ENCODE measurements at regions not wholly inside any gene's neighbourhood (a gene's known extent, or its start where the extent isn't known, plus 50 kb on each side); places are given as distances from the start of the nearest gene placed in this dataset.

GRCh38 chr12:115183752-115184151, 499.8 kb upstream of the TBX3 start:
- Histone ChIP-seq H3K79me2 (ENCODE audit: control insufficient read depth, insufficient read depth, low read length) (no peaks in the 10 kb centered on the region), H2AFZ (ENCODE audit: low read length) (no peak overlapping the region), H4K20me1 (ENCODE audit: control insufficient read depth, extremely low read depth, insufficient read depth, low read length) (no peaks in the 10 kb centered on the region), H3K27me3 (ENCODE audit: control insufficient read depth, insufficient read depth, low read length) (no peaks in the 10 kb centered on the region), H3K9me3 (ENCODE audit: control insufficient read depth, insufficient read depth, low read depth, low read length) (no peaks in the 10 kb centered on the region), H3K36me3 (ENCODE audit: control insufficient read depth, insufficient read depth, low read length) (no peaks in the 10 kb centered on the region), H3K9ac (ENCODE audit: insufficient read depth, low read length) (no peak overlapping the region), H3K4me3 (replicated peaks in 1 of 4; ENCODE audit: control extremely low read depth in 1 of 4, insufficient read depth in 1 of 4, low read depth in 3 of 4, low read length in 4 of 4) (no peak overlapping the region), H3K4me1 (ENCODE audit: control insufficient read depth, extremely low read depth, insufficient read depth, low read length) (no peaks in the 10 kb centered on the region), H3K4me2 (ENCODE audit: extremely low read depth, insufficient read depth, low read length) (no peak overlapping the region), H3K27ac (ENCODE audit: insufficient read depth, low read length) (no peak overlapping the region)
- no peak for TF ChIP-seq EZH2 (IDR thresholded peaks at IDR 0.05; ENCODE audit: low read length, missing control alignments)
- no peak for TF ChIP-seq CTCF (conservative IDR thresholded peaks at IDR 0.05 in 1 of 2, IDR thresholded peaks at IDR 0.05 in 1 of 2; ENCODE audit: low read depth in 1 of 2, low read length in 2 of 2)
- DNase-seq (ENCODE audit: low read depth in 2 of 2), result no peak

GRCh38 chr12:115177899-115178298, 493.9 kb upstream of the TBX3 start:
- Histone ChIP-seq H3K4me2 (ENCODE audit: extremely low read depth, insufficient read depth, low read length) (no peak overlapping the region), H3K79me2 (ENCODE audit: control insufficient read depth, insufficient read depth, low read length) (no peaks in the 10 kb centered on the region), H3K4me1 (ENCODE audit: control insufficient read depth, extremely low read depth, insufficient read depth, low read length) (no peaks in the 10 kb centered on the region), H3K4me3 (replicated peaks in 1 of 4; ENCODE audit: control extremely low read depth in 1 of 4, insufficient read depth in 1 of 4, low read depth in 3 of 4, low read length in 4 of 4) (no peak overlapping the region), H3K36me3 (ENCODE audit: control insufficient read depth, insufficient read depth, low read length) (no peaks in the 10 kb centered on the region), H3K27ac (ENCODE audit: insufficient read depth, low read length) (no peak overlapping the region), H2AFZ (ENCODE audit: low read length) (no peak overlapping the region), H3K9me3 (ENCODE audit: control insufficient read depth, insufficient read depth, low read depth, low read length) (no peaks in the 10 kb centered on the region), H3K9ac (ENCODE audit: insufficient read depth, low read length) (no peak overlapping the region), H4K20me1 (ENCODE audit: control insufficient read depth, extremely low read depth, insufficient read depth, low read length) (no peaks in the 10 kb centered on the region), H3K27me3 (ENCODE audit: control insufficient read depth, insufficient read depth, low read length) (no peaks in the 10 kb centered on the region)
- no peak for DNase-seq (ENCODE audit: low read depth in 2 of 2)
- TF ChIP-seq CTCF (conservative IDR thresholded peaks at IDR 0.05 in 1 of 2, IDR thresholded peaks at IDR 0.05 in 1 of 2; ENCODE audit: low read depth in 1 of 2, low read length in 2 of 2) (no peak), EZH2 (IDR thresholded peaks at IDR 0.05; ENCODE audit: low read length, missing control alignments) (no peak)

GRCh38 chr12:115176741-115177400, 492.9 kb upstream of the TBX3 start:
- Histone ChIP-seq H3K9me3 (ENCODE audit: control insufficient read depth, insufficient read depth, low read depth, low read length) (no peaks in the 10 kb centered on the region), H2AFZ (ENCODE audit: low read length) (no peak overlapping the region), H3K79me2 (ENCODE audit: control insufficient read depth, insufficient read depth, low read length) (no peaks in the 10 kb centered on the region), H3K4me3 (replicated peaks in 1 of 4; ENCODE audit: control extremely low read depth in 1 of 4, insufficient read depth in 1 of 4, low read depth in 3 of 4, low read length in 4 of 4) (no peak overlapping the region), H4K20me1 (ENCODE audit: control insufficient read depth, extremely low read depth, insufficient read depth, low read length) (no peaks in the 10 kb centered on the region), H3K9ac (ENCODE audit: insufficient read depth, low read length) (no peak overlapping the region), H3K27ac (ENCODE audit: insufficient read depth, low read length) (no peak overlapping the region), H3K36me3 (ENCODE audit: control insufficient read depth, insufficient read depth, low read length) (no peaks in the 10 kb centered on the region), H3K4me1 (ENCODE audit: control insufficient read depth, extremely low read depth, insufficient read depth, low read length) (no peaks in the 10 kb centered on the region), H3K4me2 (ENCODE audit: extremely low read depth, insufficient read depth, low read length) (no peak overlapping the region), H3K27me3 (ENCODE audit: control insufficient read depth, insufficient read depth, low read length) (no peaks in the 10 kb centered on the region)
- no peak for TF ChIP-seq CTCF (conservative IDR thresholded peaks at IDR 0.05 in 1 of 2, IDR thresholded peaks at IDR 0.05 in 1 of 2; ENCODE audit: low read depth in 1 of 2, low read length in 2 of 2)
- no peak for TF ChIP-seq EZH2 (IDR thresholded peaks at IDR 0.05; ENCODE audit: low read length, missing control alignments)
- peak in 1 of 2 donors; percentile 45 for DNase-seq (ENCODE audit: low read depth in 2 of 2)

Measured in fibroblast of lung (primary cell).